HepG2 (cell line): ENCODE measurements at regions not wholly inside any gene's neighbourhood (a gene's known extent, or its start where the extent isn't known, plus 50 kb on each side); places are given as distances from the start of the nearest gene placed in this dataset.

Experiments used
- ATAC-seq: fragments of 200-7000 bp; cut with Tn5 transposase; 3 replicates; pipeline ENCODE4 v1.9.1; 2020; ENCODE audit warnings: mild to moderate bottlenecking, moderate library complexity
- BruUV-seq: library from RNA; stranded (reverse); fragments of 400-500 nt; replicated peaks from 2 replicates; lab custom pipeline; 2021; lab: Mats Ljungman, UMichigan
- CTCF ChIA-PET: fragments of 300-600 bp; formaldehyde crosslinking; extraction: SDS; loops from one replicate; lab custom pipeline; 2021; ENCODE audit warnings: low total read pairs, inconsistent platforms, low intra/inter-chr PET ratio; lab: Yijun Ruan, JAX
- POLR2A ChIA-PET: fragments of 350-600 bp; sonication (Branson Sonifier 250); formaldehyde crosslinking; loops from one replicate; lab custom pipeline; 2020; ENCODE audit warnings: antibody characterized with exemption, inconsistent platforms; lab: Yijun Ruan, JAX
- DNase-seq: peaks from one replicate; pipeline ENCODE4 v3.0.0-alpha.2; 2015; ENCODE audit warnings: low spot score
- FAIRE-seq: peaks from 3 replicates; lab custom pipeline; 2011; peaks lifted over from hg19 to GRCh38; lab: Jason Lieb, UNC
- H2AFZ ChIP-seq: one replicate; pipeline ENCODE4 v1.6.1; 2011; ENCODE audit warnings: low read length, inconsistent platforms
- H3K27ac ChIP-seq: fragments of 300-600 bp; 3 replicates; pipeline ENCODE4 v1.8.0; 2011; ENCODE audit warnings: mixed run types, mild to moderate bottlenecking, mixed read lengths, low read length, inconsistent platforms; ENCODE audit not compliant: insufficient read depth; ENCODE audit errors: extremely low read length
- H3K27me3 ChIP-seq, 2 experiments: fragments of 200-600 bp in 1 of 2; 2 replicates in 1 of 2; 3 replicates in 1 of 2; pipeline versions ENCODE4 v1.6.0 to v1.8.0; 2011; ENCODE audit warnings: low read length in 2 of 2, mild to moderate bottlenecking in 2 of 2, moderate library complexity in 2 of 2, inconsistent platforms in 1 of 2; ENCODE audit not compliant: insufficient read depth in 2 of 2, control insufficient read depth in 1 of 2
- H3K36me3 ChIP-seq, 2 experiments: fragments of 200-600 bp in 1 of 2; replicated peaks in 1 of 2; 2 replicates in 1 of 2; 3 replicates in 1 of 2; pipeline versions ENCODE4 v1.5.1 to v1.8.0; 2011; ENCODE audit warnings: low read length in 2 of 2, inconsistent platforms in 1 of 2; ENCODE audit not compliant: insufficient read depth in 2 of 2, control insufficient read depth in 1 of 2
- H3K4me1 ChIP-seq: 2 replicates; pipeline ENCODE4 v1.5.1; 2012; ENCODE audit warnings: low read length, inconsistent platforms; ENCODE audit not compliant: insufficient read depth
- H3K4me2 ChIP-seq: 2 replicates; pipeline ENCODE4 v1.6.0; 2011; ENCODE audit warnings: low read depth, low read length, inconsistent platforms
- H3K4me3 ChIP-seq, 3 experiments: fragments of 200-600 bp in 1 of 3; sonication (generic), shearing (Covaris generic) in 1 of 3; replicated peaks in 1 of 3; 2 replicates each; pipeline ENCODE4 v1.5.1; 2011 to 2016; ENCODE audit warnings: low read length in 3 of 3, inconsistent platforms in 2 of 3, low read depth in 2 of 3, mild to moderate bottlenecking in 2 of 3, control low read depth in 1 of 3, mixed read lengths in 1 of 3; ENCODE audit not compliant: insufficient read depth in 1 of 3
- H3K79me2 ChIP-seq: one replicate; pipeline ENCODE4 v1.6.1; 2011; ENCODE audit warnings: low read length, inconsistent platforms; ENCODE audit not compliant: insufficient read depth
- H3K9ac ChIP-seq: 2 replicates; pipeline ENCODE4 v1.6.0; 2011; ENCODE audit warnings: mild to moderate bottlenecking, low read depth, low read length, inconsistent platforms; ENCODE audit not compliant: insufficient read depth
- H3K9me3 ChIP-seq: 2 replicates; pipeline ENCODE4 v1.5.1; 2012; ENCODE audit warnings: mild to moderate bottlenecking, low read length
- H4K20me1 ChIP-seq: 2 replicates; pipeline ENCODE4 v1.6.0; 2011; ENCODE audit warnings: inconsistent platforms, mild to moderate bottlenecking, low read length, moderate library complexity; ENCODE audit not compliant: insufficient read depth
- CEBPG ChIP-seq: IDR thresholded peaks from 2 replicates; pipeline ENCODE4 v1.6.1; 2016
- HNF1A ChIP-seq, 2 experiments: sonication (generic) in 1 of 2; formaldehyde crosslinking in 1 of 2; IDR thresholded peaks; 2 replicates each; pipeline versions ENCODE4 v1.4.0 to v1.6.1; 2016 to 2020; ENCODE audit warnings: borderline replicate concordance in 1 of 2, low read depth in 1 of 2, mild to moderate bottlenecking in 1 of 2, missing genetic modification reagents in 1 of 2
- NCOA1 ChIP-seq: sonication (generic); formaldehyde crosslinking; IDR thresholded peaks from 2 replicates; pipeline ENCODE4 v1.9.0; 2021; ENCODE audit warnings: missing genetic modification reagents
- RELA ChIP-seq: sonication (generic); formaldehyde crosslinking; IDR thresholded peaks from 2 replicates; pipeline ENCODE4 v1.4.0; 2020; ENCODE audit warnings: missing genetic modification reagents
- ZBTB34 ChIP-seq: sonication (generic); formaldehyde crosslinking; IDR thresholded peaks from 2 replicates; pipeline ENCODE4 v1.8.0; 2022; ENCODE audit warnings: mild to moderate bottlenecking, missing genetic modification reagents
- WGBS: methylation state at CpG from one replicate; pipeline ENCODE4 v1.1.6; 2017; ENCODE audit warnings: low lambda C conversion rate; 5-methylcytosine and 5-hydroxymethylcytosine counted together
- in situ Hi-C: cut with HindIII; loops from 2 replicates; pipeline ENCODE4 v1.10.0; 2017; ENCODE audit warnings: low pct_unique_long_range_greater_than_20kb; ENCODE audit not compliant: extremely low pct_ligation_motif_present
- intact Hi-C: fragments of 100-400 bp; cut with micrococcal nuclease; formaldehyde crosslinking; loops from one replicate; pipeline ENCODE4 v1.10.0; 2022; ENCODE audit not compliant: unreplicated experiment
- TF ChIP-seq, protein P1 (sequence below): IDR thresholded peaks from 2 replicates; pipeline ENCODE4 v1.6.1; 2018; ENCODE audit warnings: missing genetic modification reagents
- TF ChIP-seq, protein P2 (sequence below): IDR thresholded peaks from 2 replicates; pipeline ENCODE4 v1.6.1; 2016; ENCODE audit warnings: control low read depth

DNA sequence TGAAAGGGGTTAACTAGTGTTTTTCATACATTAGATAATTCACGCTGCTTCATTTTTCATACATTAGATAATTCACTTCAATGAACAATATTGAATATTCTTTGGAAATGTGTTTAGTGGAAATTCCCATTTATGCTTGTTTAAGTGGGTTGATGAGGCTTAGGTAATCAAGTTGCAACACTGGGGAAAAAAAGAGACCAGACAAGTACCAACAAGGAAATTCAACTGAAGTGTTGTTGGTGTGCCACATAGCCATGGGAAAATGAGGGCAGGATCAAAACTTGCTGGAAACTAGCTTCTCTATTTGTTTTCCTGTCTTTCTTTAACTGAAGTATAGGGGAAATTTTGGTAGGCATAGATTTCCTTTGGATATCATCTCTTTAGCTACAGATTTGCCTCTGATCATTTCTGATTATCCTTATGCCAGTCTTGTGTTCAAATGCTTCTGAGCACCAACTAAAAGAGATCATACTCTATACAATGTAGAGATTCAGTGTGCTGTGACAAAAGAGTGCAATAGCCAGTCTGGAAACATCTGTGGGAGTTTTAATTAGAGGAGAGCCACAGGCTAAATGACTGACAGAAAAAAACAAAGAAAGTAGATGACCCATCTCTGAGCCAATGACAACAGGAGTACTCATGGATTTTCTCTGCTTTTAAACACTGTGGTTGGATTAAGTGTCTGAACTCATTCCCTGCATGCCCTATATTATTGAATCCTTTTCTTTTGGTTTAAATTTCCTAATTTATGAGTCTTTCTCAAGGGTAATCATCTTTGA is 67.6 kb upstream of the CTSC start:
- Histone ChIP-seq H2AFZ (no peak overlapping the region), H3K27ac (no peak overlapping the region), H3K4me1 (no peaks in the 10 kb centered on the region), H3K9me3 (no peaks in the 10 kb centered on the region), H3K36me3 (no peaks in the 10 kb centered on the region), H3K79me2 (no peaks in the 10 kb centered on the region), H3K9ac (no peak overlapping the region), H3K27me3 (no peaks in the 10 kb centered on the region), H3K4me3 (no peak overlapping the region), H4K20me1 (no peaks in the 10 kb centered on the region), H3K4me2 (no peak overlapping the region)
- no peak for TF ChIP-seq RELA (CRISPR knock-in tag)
- TF ChIP-seq, protein P1, sequence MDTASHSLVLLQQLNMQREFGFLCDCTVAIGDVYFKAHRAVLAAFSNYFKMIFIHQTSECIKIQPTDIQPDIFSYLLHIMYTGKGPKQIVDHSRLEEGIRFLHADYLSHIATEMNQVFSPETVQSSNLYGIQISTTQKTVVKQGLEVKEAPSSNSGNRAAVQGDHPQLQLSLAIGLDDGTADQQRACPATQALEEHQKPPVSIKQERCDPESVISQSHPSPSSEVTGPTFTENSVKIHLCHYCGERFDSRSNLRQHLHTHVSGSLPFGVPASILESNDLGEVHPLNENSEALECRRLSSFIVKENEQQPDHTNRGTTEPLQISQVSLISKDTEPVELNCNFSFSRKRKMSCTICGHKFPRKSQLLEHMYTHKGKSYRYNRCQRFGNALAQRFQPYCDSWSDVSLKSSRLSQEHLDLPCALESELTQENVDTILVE (CRISPR knock-in tag) = no peak
- TF ChIP-seq, protein P2, sequence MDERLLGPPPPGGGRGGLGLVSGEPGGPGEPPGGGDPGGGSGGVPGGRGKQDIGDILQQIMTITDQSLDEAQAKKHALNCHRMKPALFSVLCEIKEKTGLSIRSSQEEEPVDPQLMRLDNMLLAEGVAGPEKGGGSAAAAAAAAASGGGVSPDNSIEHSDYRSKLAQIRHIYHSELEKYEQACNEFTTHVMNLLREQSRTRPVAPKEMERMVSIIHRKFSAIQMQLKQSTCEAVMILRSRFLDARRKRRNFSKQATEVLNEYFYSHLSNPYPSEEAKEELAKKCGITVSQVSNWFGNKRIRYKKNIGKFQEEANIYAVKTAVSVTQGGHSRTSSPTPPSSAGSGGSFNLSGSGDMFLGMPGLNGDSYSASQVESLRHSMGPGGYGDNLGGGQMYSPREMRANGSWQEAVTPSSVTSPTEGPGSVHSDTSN (CRISPR knock-in tag) = no peak
- WGBS = 50% methylated on average over 1 of the region's 1 CpG
- FAIRE-seq (no peak), DNase-seq (no peak), ATAC-seq (no peak)
- intact Hi-C loops = no loop called here
- no TSS peak for BruUV-seq
- POLR2A ChIA-PET = no interaction called here
- in situ Hi-C loops = no loop called here
- CTCF ChIA-PET = no interaction called here

GRCh38 chr11:88404391-88404790 is 66.9 kb upstream of the CTSC start:
- 33% methylated on average over 2 of the region's 2 CpGs for WGBS
- CTCF ChIA-PET = no interaction called here
- Histone ChIP-seq H3K4me1 (no peaks in the 10 kb centered on the region), H3K9me3 (no peaks in the 10 kb centered on the region), H3K27me3 (no peaks in the 10 kb centered on the region), H3K4me3 (no peak overlapping the region), H3K4me2 (no peak overlapping the region), H3K27ac (no peak overlapping the region), H3K9ac (no peak overlapping the region), H3K36me3 (no peaks in the 10 kb centered on the region), H4K20me1 (no peaks in the 10 kb centered on the region), H2AFZ (no peak overlapping the region), H3K79me2 (no peaks in the 10 kb centered on the region)
- intact Hi-C loops (no loop called here), in situ Hi-C loops (no loop called here)
- DNase-seq = no peak
- POLR2A ChIA-PET = no interaction called here
- no peak for FAIRE-seq
- BruUV-seq = no TSS peak
- no peak for ATAC-seq
- TF ChIP-seq ZBTB34 (CRISPR knock-in tag) (no peak), CEBPG (no peak), NCOA1 (no peak), HNF1A (IDR thresholded peaks at IDR 0.05; ENCODE audit: low read depth) (no peak), HNF1A (CRISPR knock-in tag; IDR thresholded peaks at IDR 0.05; ENCODE audit: borderline replicate concordance) (no peak)
